ENCODE measurements at regions not wholly inside any gene's neighbourhood (a gene's known extent, or its start where the extent isn't known, plus 50 kb on each side); places are given as distances from the start of the nearest gene placed in this dataset.
"Not testable (repeated sequence)": the region's sequence is repeated elsewhere in the genome, so short reads cannot be mapped to it uniquely, and the experiment has no call there.

DNA sequence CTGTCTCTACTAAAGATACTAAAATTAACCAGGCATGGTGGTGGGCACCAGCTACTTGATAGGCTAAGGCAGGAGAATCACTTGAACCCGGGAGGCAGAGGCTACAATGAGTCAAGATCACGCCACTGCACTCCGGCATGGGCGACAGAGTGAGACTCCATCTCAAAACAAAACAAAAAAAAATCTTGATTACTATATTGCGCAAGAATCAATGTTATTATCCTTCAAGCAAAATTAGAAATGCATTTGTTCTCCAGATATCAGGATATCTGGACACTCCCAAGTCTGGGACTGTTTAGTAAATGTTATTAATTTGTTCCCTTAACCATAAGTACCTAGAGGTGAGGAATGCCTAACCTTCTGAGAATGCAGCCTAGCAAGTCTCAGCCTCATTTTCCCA is 992.2 kb upstream of the PCDH20 start:
- no peak for DNase-seq (ENCODE audit: low read depth in 1 of 2, low spot score in 1 of 2)

DNA sequence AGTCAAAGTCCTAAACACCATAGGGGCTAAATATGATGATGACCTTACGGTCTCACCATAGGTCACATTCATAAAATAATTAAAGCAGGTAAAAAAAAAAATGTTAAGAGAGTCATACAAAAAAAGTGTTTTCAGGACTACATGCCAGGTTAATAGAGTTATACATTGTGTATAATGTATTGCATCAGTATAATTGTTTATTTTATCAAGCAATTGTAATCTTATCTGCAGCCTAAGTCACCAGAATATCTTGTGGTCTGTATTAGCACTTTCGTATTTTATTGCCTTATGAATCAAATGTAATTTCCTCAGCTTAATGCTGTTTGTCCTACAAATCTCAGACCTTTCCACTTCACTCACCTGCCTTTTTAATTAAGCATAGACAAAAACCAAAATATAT is 972.9 kb upstream of the PCDH20 start:
- DNase-seq (ENCODE audit: low read depth in 1 of 2, low spot score in 1 of 2), result no peak

DNA sequence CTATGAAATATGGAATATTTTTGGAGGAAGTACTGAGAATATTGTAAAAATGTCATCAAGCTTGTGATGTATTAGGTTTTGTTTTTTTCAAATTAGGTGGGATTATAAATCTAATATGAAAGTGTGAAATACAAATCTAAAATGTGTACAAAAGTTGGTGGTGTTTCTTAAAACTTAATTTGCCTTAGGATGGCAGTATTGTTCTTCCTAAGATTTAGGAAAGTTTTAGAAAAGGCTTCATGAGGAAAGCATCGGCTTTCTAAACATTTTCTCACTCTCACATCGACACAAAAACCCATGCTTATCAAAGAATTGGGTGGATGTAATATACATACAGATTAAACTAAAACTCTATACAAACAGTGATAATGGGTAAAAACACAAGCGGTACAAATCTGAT is 972.0 kb upstream of the PCDH20 start:
- DNase-seq (ENCODE audit: low read depth in 1 of 2, low spot score in 1 of 2), result no peak

DNA sequence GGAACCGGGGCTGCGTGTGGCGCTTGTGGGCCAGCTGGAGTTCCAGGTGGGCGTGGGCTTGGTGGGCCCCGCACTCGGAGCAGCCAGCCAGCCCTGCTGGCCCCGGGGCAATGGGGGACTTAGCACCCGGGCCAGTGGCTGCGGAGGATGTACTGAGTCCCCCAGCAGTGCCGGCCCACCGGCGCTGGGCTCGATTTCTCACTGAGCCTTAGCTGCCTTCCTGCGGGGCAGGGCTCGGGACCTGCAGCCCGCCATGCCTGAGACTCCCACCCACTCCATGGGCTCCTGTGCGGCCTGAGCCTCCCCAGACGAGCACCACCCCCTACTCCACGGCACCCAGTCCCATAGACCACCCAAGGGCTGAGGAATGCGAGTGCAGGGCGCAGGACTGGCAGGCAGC is 963.6 kb upstream of the PCDH20 start:
- DNase-seq (ENCODE audit: low read depth in 1 of 2, low spot score in 1 of 2), result not testable (repeated sequence)

DNA sequence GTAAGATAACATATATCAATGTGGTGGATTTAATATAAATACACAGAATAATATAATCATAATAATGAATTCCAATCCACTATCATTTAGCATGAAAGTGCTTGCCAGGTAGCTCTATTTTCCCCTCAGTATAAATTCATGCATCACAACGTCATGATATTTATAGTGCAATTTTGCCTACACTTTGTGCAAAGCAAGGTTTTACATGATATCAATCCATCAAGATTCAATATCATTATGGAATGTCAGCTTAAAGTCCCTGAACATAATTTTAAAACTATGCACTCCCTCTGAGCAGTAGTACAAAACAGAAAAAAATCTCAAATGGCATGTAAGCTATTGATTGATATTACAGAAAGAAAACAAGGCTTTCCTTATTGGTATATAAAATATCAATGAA is 962.2 kb upstream of the PCDH20 start:
- no peak for DNase-seq (ENCODE audit: low read depth in 1 of 2, low spot score in 1 of 2)

DNA sequence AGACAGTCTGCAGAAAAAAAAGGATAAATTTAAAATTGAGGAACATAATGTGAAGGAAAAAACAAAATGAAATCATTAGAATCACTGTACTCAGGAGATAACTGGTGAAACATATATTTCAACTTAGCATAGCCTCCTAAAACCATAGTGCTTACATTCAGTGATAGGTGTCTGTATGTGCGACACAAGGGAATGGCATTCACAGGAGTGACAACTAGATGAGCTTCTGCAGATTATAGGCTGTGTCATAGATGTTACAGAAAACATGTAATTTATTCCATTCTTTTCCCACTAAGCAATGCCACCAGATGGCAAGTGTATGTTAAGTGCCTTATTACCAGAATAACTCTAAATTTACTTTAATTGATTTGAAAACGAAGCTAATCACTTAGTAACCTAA is 960.0 kb upstream of the PCDH20 start:
- no peak for DNase-seq (ENCODE audit: low read depth in 1 of 2, low spot score in 1 of 2)

DNA sequence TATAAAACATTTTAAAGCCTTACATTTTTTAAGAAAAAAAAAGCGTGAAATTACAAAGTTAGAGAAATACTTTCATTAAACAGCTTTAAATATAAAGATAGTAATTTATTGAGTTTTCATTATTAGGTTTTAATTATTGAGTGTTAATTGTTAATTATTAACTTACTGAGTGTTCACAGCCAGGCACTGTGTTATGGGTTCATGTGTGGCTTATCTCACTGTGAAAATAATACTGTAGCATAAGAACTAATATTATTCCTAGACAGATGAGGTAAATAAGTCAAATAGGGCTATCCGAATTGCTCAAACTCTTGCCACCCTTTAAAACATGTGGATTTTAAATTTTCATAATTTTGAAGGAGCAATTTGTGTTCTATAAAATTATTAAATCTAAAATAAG is 956.1 kb upstream of the PCDH20 start:
- DNase-seq (ENCODE audit: low read depth in 1 of 2, low spot score in 1 of 2), result no peak

DNA sequence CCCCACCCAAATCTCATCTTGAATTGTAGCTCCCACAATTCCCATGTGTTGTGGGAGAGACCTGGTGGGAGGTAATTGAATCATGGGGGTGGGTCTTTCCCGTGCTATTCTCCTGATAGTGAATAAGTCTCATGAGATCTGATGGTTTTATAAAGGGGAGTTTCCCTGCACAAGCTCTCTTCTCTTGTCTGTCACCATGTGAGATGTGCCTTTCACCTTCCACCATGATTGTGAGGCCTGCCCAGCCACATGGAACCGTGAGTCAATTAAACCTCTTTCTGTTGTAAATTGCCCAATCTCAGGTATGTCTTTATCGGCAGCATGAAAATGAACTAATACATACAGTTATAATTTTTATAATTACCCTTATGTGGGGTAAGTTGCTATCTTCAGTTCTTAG is 952.3 kb upstream of the PCDH20 start:
- DNase-seq (ENCODE audit: low read depth in 1 of 2, low spot score in 1 of 2), result not testable (repeated sequence)

DNA sequence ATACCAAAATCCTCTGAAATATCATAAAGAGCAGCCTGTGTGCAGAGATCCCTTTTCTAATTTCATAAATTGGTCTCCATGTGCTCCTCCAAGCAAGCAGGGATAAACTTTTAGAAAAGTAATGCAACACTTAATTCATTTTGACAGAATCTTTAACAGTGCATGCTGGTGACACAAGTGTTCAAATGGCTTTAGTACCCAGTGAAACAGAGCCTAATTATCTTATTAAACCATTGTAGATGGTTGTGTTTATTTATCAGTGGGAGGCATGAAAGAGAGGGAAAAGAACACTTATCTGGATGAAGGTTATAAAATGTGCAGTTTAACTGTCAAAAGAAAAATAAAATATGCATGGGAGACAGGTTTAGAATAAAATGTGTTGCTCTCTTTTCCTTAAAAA is 945.0 kb upstream of the PCDH20 start:
- no peak for DNase-seq (ENCODE audit: low read depth in 1 of 2, low spot score in 1 of 2)

DNA sequence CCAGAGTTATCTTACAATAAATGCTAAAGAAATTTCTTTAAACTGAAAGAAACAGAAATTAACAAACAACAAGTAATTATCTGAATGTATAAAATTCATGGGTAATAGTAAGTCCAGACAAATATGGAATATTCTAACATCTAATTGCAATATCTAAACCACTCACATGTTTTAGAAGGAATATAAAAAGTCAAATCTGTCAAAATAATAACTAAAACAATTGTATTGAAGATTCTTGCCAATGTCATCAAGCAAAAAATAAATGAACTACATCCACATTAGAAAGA is 942.9 kb upstream of the PCDH20 start:
- DNase-seq (ENCODE audit: low read depth in 1 of 2, low spot score in 1 of 2), result no peak

DNA sequence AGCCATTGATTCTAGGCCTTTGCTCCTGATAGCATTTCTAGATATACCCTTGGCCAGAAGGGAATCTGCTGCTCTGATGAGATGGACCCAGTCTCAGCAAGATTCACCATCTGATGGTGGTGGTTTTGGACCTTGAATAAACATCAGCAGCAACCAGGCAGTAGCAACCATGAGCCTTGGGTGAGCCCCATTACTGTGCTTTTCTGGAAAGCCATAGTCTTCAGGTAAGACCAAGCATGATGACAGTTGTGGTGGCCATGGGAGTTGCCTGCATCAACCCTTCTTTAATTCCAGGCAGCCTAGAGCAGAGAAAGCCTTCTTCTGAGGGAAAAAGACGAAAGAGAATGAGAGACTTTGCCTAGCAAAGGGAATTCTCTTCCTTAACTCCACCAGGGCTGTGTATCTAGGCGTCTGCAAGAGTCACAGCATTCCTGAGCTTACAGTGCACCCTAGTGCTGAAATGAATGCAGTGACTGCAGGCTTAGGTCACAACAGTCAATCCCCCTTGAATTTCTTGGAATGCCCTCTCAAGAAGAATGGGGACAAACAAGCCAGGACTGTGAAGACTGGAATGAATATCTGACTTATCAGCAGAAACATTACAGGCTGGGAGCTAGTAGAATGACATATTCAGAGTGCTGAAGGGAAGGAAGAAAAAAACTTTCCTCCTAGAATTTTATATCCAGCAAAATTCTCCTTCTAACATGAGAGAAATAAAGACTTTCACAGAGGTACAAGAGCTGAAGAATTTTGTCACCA is 942.4 kb upstream of the PCDH20 start:
- no peak for DNase-seq (ENCODE audit: low read depth in 1 of 2, low spot score in 1 of 2)

DNA sequence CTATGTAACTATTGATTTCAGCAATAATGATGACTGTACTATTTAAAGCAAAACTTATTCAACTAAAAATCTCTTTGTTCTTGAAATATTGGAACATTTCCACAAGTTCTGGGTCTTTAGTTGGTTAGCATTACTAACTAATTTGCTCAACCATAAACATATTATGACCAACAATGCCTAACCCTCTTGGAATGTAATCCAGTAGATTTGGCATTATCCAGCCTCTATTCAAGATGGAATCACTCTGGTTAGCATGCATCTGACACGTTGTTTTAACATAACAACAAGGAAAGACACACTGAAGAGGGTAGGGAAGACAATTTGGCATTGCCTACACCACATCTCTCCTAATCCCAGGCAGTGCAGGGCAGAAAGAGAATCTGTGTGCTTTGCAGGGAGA is 941.3 kb upstream of the PCDH20 start:
- DNase-seq (ENCODE audit: low read depth in 1 of 2, low spot score in 1 of 2), result no peak

DNA sequence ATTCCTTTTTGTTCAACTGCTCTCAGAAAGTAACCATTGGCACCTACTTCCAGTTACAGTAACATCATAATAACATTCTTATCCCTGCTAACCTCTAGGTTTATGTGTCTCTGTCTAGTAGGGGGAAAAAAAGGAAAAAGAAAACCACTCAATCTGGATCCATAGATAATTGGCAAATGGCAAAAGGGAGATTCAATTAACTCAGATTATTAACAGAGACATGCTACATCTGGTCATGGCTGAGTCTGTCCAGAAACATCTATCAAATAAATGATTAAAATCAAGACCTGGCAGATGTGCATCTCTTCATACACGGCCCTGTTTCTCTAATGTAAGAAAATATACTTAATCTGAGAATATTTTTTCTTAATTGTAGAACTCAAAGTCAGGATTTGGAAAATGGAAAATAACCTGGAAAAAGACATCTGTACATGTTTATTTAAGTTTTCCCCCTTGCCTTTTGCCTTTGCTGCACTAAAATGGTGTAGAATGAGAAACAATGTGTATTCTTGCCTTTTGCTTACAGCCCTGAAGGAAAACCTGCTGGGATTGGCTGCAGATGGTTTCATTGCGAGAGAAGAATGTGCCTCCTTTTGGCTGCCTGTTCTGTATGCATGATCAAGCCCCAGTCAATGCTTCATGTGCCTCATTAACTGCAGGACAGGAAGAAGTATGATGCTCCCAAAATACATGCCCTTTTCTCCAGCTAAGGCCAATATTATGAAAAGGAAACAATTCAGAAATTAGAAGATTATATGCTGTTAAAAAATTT is 921.6 kb upstream of the PCDH20 start:
- no peak for DNase-seq (ENCODE audit: low read depth in 1 of 2, low spot score in 1 of 2)

DNA sequence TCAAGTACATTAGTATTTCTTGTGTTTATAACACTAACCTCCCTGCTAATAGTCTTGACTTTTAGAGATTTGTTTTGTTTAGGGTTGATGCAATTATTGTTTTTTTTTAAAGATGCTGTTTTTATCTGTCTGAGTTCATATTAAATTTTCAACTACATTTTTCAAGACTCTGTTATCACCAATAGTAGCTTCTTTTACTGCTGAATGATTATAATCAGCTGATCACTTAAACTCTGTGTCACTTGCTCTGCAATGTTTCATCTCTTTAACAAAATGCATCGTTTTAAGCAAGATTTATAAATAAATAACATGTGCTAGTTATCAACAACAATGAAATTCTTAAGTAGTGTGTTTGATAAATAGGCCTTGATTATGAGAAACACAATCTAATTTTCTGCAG is 920.9 kb upstream of the PCDH20 start:
- DNase-seq (ENCODE audit: low read depth in 1 of 2, low spot score in 1 of 2), result no peak

DNA sequence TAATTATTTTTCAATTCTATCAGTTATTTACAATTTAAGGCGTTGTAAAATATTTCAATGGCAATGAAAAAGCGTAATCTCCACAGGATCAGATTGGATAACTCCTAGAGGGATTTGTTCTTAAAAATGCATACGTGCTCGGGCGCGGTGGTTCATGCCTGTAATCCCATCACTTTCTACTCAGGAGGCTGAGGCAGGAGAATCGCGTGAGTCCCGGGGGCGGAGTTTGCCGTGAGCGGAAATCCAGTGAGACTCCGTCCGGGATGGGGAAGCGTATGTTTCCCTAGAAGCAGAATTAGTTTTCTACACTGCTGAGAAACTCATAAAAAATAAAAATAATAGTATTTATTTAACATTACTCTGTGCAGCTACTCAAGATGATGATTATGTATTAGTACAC is 917.8 kb upstream of the PCDH20 start:
- no peak for DNase-seq (ENCODE audit: low read depth in 1 of 2, low spot score in 1 of 2)

DNA sequence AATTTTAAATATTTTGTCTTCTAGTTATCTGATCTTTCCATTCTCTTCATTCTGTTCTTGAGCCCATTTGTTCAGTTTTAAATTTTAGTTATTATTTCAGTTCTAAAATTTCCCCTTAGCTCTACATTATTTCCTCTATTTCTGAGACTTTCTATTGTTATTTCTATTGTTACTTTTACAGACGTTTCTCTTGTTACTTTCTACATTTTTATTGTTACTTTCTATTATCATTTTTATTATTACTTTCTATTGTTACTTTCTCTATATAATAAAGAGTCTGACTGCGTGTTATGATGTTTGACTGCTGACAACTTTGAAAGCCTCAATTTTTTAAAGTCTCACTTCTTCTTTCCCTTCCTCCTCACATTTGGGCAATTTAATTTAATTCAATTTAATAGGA is 915.7 kb upstream of the PCDH20 start:
- no peak for DNase-seq (ENCODE audit: low read depth in 1 of 2, low spot score in 1 of 2)

DNA sequence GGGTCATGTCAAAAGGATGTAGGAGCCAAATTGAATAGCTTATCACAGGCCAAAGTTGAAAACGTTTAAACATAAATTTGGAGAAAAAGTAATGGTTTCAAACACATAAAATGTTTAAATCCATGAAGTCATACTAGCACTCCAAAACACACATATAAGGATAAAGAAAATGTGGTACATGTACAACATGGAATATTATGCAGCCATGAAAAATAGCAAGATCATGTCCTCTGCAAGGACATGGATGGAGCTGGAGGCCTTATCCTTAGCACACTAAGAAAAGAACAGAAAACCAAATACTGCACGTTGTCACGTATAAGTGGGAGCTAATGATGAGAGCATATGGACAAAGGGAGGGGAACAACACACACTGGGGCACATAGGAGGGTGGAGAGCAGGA is 911.7 kb upstream of the PCDH20 start:
- no peak for DNase-seq (ENCODE audit: low read depth in 1 of 2, low spot score in 1 of 2)

DNA sequence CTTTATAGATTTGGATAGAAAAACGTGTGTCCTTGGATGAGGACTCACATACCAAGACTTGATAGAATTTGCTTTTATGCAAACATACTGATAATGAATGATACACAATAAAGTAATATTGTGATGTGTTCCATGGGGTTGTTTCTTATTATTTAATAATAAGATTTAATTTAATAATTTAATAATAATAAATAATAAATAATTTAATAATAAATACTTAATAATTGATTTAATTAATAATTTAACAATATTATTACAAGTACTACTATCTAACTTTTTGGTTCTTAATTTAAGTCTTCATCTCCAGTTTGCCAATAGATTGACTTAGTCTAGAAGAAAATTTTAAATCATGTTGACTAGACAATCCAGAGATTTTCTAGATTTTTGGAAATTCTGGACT is 909.2 kb upstream of the PCDH20 start:
- no peak for DNase-seq (ENCODE audit: low read depth in 1 of 2, low spot score in 1 of 2)

DNA sequence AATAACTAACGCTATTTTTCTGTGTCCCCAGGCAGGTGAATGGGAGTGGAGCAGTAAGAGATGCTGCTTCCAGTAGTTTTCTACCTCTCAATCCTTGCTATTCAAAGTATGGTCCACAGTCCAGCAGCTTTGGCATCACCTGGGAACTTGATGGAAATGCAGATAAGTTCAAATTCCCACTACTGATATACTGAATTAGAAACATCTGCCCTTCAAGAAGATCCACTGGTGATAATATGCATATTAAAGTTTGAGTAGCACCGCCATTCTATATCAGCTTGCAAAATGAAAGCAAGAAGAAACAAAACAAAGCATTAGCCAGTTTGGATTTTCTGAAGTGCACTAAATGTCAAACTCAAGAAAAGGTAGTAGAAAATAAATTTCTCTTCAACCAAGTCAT is 906.2 kb upstream of the PCDH20 start:
- DNase-seq (ENCODE audit: low read depth in 1 of 2, low spot score in 1 of 2), result no peak

DNA sequence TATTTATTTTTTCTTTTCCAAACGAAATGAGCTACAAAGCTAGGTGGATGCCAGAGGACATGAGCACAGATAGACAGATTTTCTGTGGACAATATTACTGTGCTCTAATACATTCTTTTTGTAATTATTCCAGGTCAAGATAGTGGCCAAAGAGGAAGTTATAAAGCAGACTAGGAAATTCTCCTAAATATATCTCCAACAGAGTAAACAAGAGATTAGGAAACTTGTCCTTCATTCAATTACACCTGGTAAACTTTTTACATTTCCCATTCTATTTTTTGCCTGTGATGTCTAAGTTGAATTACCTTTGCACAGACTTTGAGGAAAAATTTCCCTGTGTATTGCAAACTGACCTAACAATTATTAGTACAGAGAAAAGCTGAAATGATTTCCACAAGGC is 905.5 kb upstream of the PCDH20 start:
- DNase-seq (ENCODE audit: low read depth in 1 of 2, low spot score in 1 of 2), result no peak

DNA sequence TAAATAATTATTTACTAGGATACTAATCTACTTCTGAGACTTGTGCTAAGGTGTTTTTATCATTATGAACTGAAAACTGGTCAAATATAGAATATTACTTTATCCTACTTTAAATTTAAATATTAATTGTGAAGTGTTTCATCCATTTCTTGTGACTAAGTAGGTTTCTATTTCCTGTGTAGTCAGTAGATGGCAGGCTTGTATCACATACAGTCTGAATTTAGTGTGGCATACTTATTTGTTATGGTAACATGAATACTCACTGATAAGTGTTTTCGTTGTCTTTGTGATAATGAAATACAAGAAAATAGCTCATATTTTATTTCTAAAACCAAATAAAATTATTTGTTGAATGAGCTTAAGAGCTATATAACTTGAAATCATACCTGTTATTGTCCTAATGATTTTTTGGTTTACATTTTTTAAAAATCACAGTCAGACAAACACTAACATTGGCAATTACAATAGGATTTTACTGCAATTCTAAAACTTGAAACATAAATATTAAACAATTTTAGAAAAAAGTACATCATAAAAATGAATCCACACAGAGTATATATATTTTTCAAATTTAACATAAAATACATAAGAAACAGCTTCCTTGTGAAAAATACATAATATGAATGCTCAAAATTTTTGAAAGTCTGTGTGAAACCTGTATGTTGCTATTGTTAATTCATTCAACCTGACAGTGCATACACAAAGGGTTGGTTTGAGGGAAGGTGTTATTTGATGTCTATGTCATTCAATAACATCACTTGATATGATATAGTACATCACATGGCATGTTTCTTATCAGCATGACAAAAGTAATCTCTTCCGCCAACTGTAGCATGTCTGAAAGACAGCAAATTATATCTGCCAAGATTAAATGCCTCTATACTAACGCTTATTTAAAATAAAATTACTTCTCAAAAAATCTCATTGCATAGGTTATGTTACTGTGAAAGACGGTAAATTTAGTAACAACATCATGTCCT is 904.8 kb upstream of the PCDH20 start:
- no peak for DNase-seq (ENCODE audit: low read depth in 1 of 2, low spot score in 1 of 2)

DNA sequence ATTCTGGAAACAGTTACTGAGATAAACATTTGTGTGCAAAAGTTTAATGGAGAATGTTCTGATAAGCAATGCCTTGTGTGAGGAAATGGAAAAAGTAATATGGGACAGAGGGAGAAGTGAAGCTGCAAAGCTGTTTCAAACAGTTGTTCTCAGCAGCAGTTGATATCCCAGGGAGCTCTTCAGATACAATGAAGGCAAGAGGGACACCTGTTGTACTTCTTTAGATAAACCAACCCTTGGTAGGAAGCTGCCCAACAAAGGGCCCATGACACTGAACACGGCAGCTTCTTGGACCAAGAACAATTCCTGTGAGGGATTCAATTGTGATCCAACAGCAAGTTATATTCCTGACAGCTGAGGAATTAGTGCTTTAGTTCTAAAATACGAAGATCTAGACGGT is 894.3 kb upstream of the PCDH20 start:
- no peak for DNase-seq (ENCODE audit: low read depth in 1 of 2, low spot score in 1 of 2)

Measured in activated CD4-positive, alpha-beta T cell treated with anti-CD3 and anti-CD28 coated beads, Interleukin-2, amount 50 U/mL, for 24 hours (primary cell).